ENCODE measurements at regions not wholly inside any gene's neighbourhood (a gene's known extent, or its start where the extent isn't known, plus 50 kb on each side); places are given as distances from the start of the nearest gene placed in this dataset.
"Not testable (repeated sequence)": the region's sequence is repeated elsewhere in the genome, so short reads cannot be mapped to it uniquely, and the experiment has no call there.

GRCh38 chr4:64960516-64960915 is 551.3 kb upstream of the TECRL start:
- no peak for FAIRE-seq

GRCh38 chr4:64940698-64941097 is 531.4 kb upstream of the TECRL start:
- FAIRE-seq: no peak

- FAIRE-seq: no peak
Measured at GRCh38 chr4:64935469-64936001, 526.3 kb upstream of the TECRL start.

GRCh38 chr4:64911846-64912245 is 502.6 kb upstream of the TECRL start:
- no peak for FAIRE-seq

GRCh38 chr4:64903986-64904385 is 494.7 kb upstream of the TECRL start:
- FAIRE-seq: no peak

- FAIRE-seq: no peak
Measured at GRCh38 chr4:64899563-64899962, 490.3 kb upstream of the TECRL start.

- not testable (repeated sequence) for FAIRE-seq
Measured at GRCh38 chr4:64899030-64899429, 489.8 kb upstream of the TECRL start.

- no peak for FAIRE-seq
Measured at GRCh38 chr4:64897683-64898082, 488.4 kb upstream of the TECRL start.

GRCh38 chr4:64895031-64895430 is 485.8 kb upstream of the TECRL start:
- no peak for FAIRE-seq

- FAIRE-seq: no peak
Measured at GRCh38 chr4:64893205-64893604, 484.0 kb upstream of the TECRL start.

- no peak for FAIRE-seq
Measured at GRCh38 chr4:64889906-64890610, 480.8 kb upstream of the TECRL start.

GRCh38 chr4:64883087-64883807 is 474.0 kb upstream of the TECRL start:
- FAIRE-seq: no peak

GRCh38 chr4:64882311-64883086 is 473.2 kb upstream of the TECRL start:
- no peak for FAIRE-seq

- FAIRE-seq: no peak
Measured at GRCh38 chr4:64880557-64880956, 471.3 kb upstream of the TECRL start.

GRCh38 chr4:64876021-64876420 is 466.8 kb upstream of the TECRL start:
- FAIRE-seq: no peak

- FAIRE-seq: no peak
Measured at GRCh38 chr4:64870558-64870957, 461.3 kb upstream of the TECRL start.

- no peak for FAIRE-seq
Measured at GRCh38 chr4:64857815-64858214, 448.6 kb upstream of the TECRL start.

- no peak for FAIRE-seq
Measured at GRCh38 chr4:64857198-64857597, 447.9 kb upstream of the TECRL start.

GRCh38 chr4:64846417-64846816 is 437.2 kb upstream of the TECRL start:
- FAIRE-seq: no peak

- no peak for FAIRE-seq
Measured at GRCh38 chr4:64829749-64830148, 420.5 kb upstream of the TECRL start.

- FAIRE-seq: no peak
Measured at GRCh38 chr4:64824591-64824990, 415.3 kb upstream of the TECRL start.

- no peak for FAIRE-seq
Measured at GRCh38 chr4:64822405-64822804, 413.2 kb upstream of the TECRL start.

- FAIRE-seq: no peak
Measured at GRCh38 chr4:64821219-64821976, 412.1 kb upstream of the TECRL start.
